IMR-90 (cell line): ENCODE measurements at regions not wholly inside any gene's neighbourhood (a gene's known extent, or its start where the extent isn't known, plus 50 kb on each side); places are given as distances from the start of the nearest gene placed in this dataset.
A peak's percentile ranks its signal among the peaks of the same experiment; 100 is the strongest.

ENCODE experiments used
- ATAC-seq: fragments of 200-7000 bp; cut with Tn5 transposase; 2 replicates; pipeline ENCODE4 v1.9.1; 2020; ENCODE audit warnings: low read depth, mild to moderate bottlenecking, moderate library complexity
- BruUV-seq: library from RNA; stranded (reverse); fragments of 400-500 nt; replicated peaks from 2 replicates; lab custom pipeline; 2021; lab: Mats Ljungman, UMichigan
- CTCF ChIA-PET: fragments of 300-600 bp; formaldehyde crosslinking; extraction: SDS; loops from one replicate; lab custom pipeline; 2021; ENCODE audit warnings: antibody characterized with exemption; lab: Yijun Ruan, JAX
- POLR2A ChIA-PET: fragments of 300-600 bp; sonication (Branson Sonifier 250); formaldehyde crosslinking; loops from one replicate; lab custom pipeline; 2022; ENCODE audit warnings: antibody characterized with exemption; ENCODE audit not compliant: unreplicated experiment; lab: Charles Lee
- DNase-seq: peaks from one replicate; pipeline ENCODE4 v3.0.0; 2013
- H2AFZ ChIP-seq: replicated peaks from 2 replicates; pipeline ENCODE3; 2013; ENCODE audit warnings: low read length, mild to moderate bottlenecking; ENCODE audit not compliant: poor library complexity
- H2AK5ac ChIP-seq: 2 replicates; pipeline ENCODE4 v1.6.1; 2013; ENCODE audit warnings: low read depth, low read length, inconsistent platforms
- H2AK9ac ChIP-seq: replicated peaks from 2 replicates; pipeline ENCODE3; 2013; ENCODE audit warnings: mild to moderate bottlenecking, low read depth, low read length, moderate library complexity; ENCODE audit not compliant: poor library complexity
- H2BK120ac ChIP-seq: 2 replicates; pipeline ENCODE4 v1.6.1; 2013; ENCODE audit warnings: low read depth, low read length, inconsistent platforms
- H2BK15ac ChIP-seq: 3 replicates; pipeline ENCODE4 v1.6.1; 2013; ENCODE audit warnings: low read depth, low read length, inconsistent platforms
- H2BK20ac ChIP-seq: 2 replicates; pipeline ENCODE4 v1.6.1; 2013; ENCODE audit warnings: low read depth, mild to moderate bottlenecking, inconsistent platforms, low read length, moderate library complexity
- H2BK5ac ChIP-seq: 2 replicates; pipeline ENCODE4 v1.6.1; 2013; ENCODE audit warnings: mild to moderate bottlenecking, low read depth, low read length, inconsistent platforms; ENCODE audit not compliant: poor library complexity, severe bottlenecking
- H3K14ac ChIP-seq: replicated peaks from 2 replicates; pipeline ENCODE4 v1.6.1; 2013; ENCODE audit warnings: low read depth, low read length, inconsistent platforms
- H3K18ac ChIP-seq: 2 replicates; pipeline ENCODE4 v1.6.1; 2013; ENCODE audit warnings: low read depth, low read length, control low read depth
- H3K23ac ChIP-seq: 2 replicates; pipeline ENCODE4 v1.6.1; 2013; ENCODE audit warnings: low read depth, low read length, inconsistent platforms
- H3K27ac ChIP-seq: 2 replicates; pipeline ENCODE4 v1.5.1; 2013; ENCODE audit warnings: mild to moderate bottlenecking, control low read depth, low read length; ENCODE audit not compliant: insufficient read depth
- H3K27me3 ChIP-seq: 2 replicates; pipeline ENCODE4 v1.6.1; 2013; ENCODE audit warnings: low read length; ENCODE audit not compliant: control insufficient read depth, insufficient read depth
- H3K36me3 ChIP-seq: 2 replicates; pipeline ENCODE4 v1.6.1; 2013; ENCODE audit warnings: low read length, mixed read lengths; ENCODE audit not compliant: control insufficient read depth, insufficient read depth
- H3K4ac ChIP-seq: 2 replicates; pipeline ENCODE4 v1.6.1; 2013; ENCODE audit warnings: low read depth, low read length, inconsistent platforms
- H3K4me1 ChIP-seq: 2 replicates; pipeline ENCODE4 v1.6.1; 2013; ENCODE audit warnings: low read length, mixed read lengths; ENCODE audit not compliant: control insufficient read depth, insufficient read depth
- H3K4me2 ChIP-seq: 2 replicates; pipeline ENCODE4 v1.6.1; 2013; ENCODE audit warnings: low read depth, mild to moderate bottlenecking, control low read depth, low read length, moderate library complexity
- H3K4me3 ChIP-seq: 2 replicates; pipeline ENCODE4 v1.5.1; 2013; ENCODE audit warnings: low read depth, mild to moderate bottlenecking, control low read depth, low read length, moderate library complexity; ENCODE audit not compliant: insufficient read depth
- H3K56ac ChIP-seq: 2 replicates; pipeline ENCODE4 v1.6.1; 2013; ENCODE audit warnings: low read length, inconsistent platforms; ENCODE audit not compliant: insufficient read depth; ENCODE audit errors: extremely low read depth
- H3K79me1 ChIP-seq, 2 experiments: 2 replicates each; pipeline ENCODE4 v1.6.1; 2013; ENCODE audit warnings: low read length in 2 of 2, inconsistent platforms in 1 of 2, low read depth in 1 of 2
- H3K9ac ChIP-seq: 2 replicates; pipeline ENCODE4 v1.6.1; 2013; ENCODE audit warnings: low read depth, low read length, control low read depth
- H3K9me1 ChIP-seq: 2 replicates; pipeline ENCODE4 v1.6.1; 2013; ENCODE audit warnings: low read length, inconsistent platforms; ENCODE audit not compliant: insufficient read depth
- H3K9me3 ChIP-seq: 2 replicates; pipeline ENCODE4 v1.6.1; 2013; ENCODE audit warnings: low read length; ENCODE audit not compliant: control insufficient read depth, insufficient read depth
- H4K20me1 ChIP-seq: 2 replicates; pipeline ENCODE4 v1.6.1; 2013; ENCODE audit warnings: low read length, inconsistent platforms; ENCODE audit not compliant: insufficient read depth
- H4K5ac ChIP-seq: 2 replicates; pipeline ENCODE4 v1.6.1; 2013; ENCODE audit warnings: mild to moderate bottlenecking, low read depth, low read length, control low read depth
- H4K8ac ChIP-seq, 2 experiments: 2 replicates each; pipeline ENCODE4 v1.6.1; 2013; ENCODE audit warnings: low read depth in 2 of 2, low read length in 2 of 2, control low read depth in 1 of 2, inconsistent platforms in 1 of 2
- H4K91ac ChIP-seq: 2 replicates; pipeline ENCODE4 v1.6.1; 2013; ENCODE audit warnings: low read depth, low read length, inconsistent platforms; ENCODE audit not compliant: insufficient read depth
- RAD21 ChIP-seq: IDR thresholded peaks from 2 replicates; pipeline ENCODE4 v1.6.1; 2012; ENCODE audit warnings: low read length, improper control_type of control experiment
- WGBS, 2 experiments: methylation state at CpG; one replicate each; pipeline versions ENCODE4 v1.1.5 to v1.1.7; 2013; ENCODE audit warnings: missing lambda C conversion rate in 2 of 2; ENCODE audit not compliant: insufficient read length in 1 of 2; ENCODE audit errors: extremely low coverage in 2 of 2; 5-methylcytosine and 5-hydroxymethylcytosine counted together
- dilution Hi-C: fragments of 300-500 bp; cut with HindIII; formaldehyde crosslinking; loops from one replicate; pipeline ENCODE4 v1.14.3; 2018; ENCODE audit warnings: low sequenced_read_pairs; ENCODE audit not compliant: unreplicated experiment
- in situ Hi-C: fragments of 300-500 bp; cut with MboI; formaldehyde crosslinking; loops from 3 replicates; pipeline ENCODE4 v1.14.3; 2019; ENCODE audit warnings: low sequenced_read_pairs, inconsistent platforms, mixed read lengths
- intact Hi-C: fragments of 100-400 bp; cut with micrococcal nuclease; formaldehyde crosslinking; loops from 2 replicates; pipeline ENCODE4 v1.10.0; 2022
- TF ChIP-seq, protein P1 (sequence below): conservative IDR thresholded peaks from 2 replicates; pipeline ENCODE4 v1.5.1; 2012; ENCODE audit warnings: mild to moderate bottlenecking, low read depth, low read length, improper control_type of control experiment

DNA sequence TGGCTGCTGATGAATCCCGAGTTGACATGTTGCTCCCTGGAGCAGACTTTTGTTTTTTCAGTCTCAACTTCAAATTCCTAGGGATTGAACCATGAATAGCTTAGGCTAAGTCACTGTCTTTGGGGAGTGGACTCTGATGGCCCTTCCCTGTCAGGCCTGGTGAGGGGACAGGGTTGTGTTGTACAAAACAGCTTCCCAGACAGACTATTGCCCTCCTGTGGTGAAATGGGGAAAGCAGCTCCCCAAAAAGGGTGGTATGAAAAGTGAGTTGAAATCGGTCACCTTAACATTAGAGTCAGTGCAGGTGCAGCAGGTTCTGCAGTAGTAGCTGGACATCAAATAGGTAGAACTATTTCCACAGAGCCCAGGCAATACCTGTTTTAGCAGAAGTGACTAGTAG, 775.6 kb downstream of the ROBO2 start:
- CTCF ChIA-PET: interaction anchor here (0.6 to 1.5 kb wide), 2 partner anchors 467 to 679 kb away, joined by 4 read pairs; no protein-coding TSS in a partner anchor
- WGBS, 2 experiments: 83% methylated on average over 2 of the region's 2 CpGs; no CpG with 5 or more reads in 1 of the 2 experiments

More for the DNA sequence above, 775.6 kb downstream of the ROBO2 start:
- Histone ChIP-seq H2AFZ (no peak overlapping the region), H3K56ac (no peak overlapping the region), H3K36me3 (no peaks in the 10 kb centered on the region), H4K91ac (no peak overlapping the region), H2BK120ac (no peak overlapping the region), H2AK9ac (no peak overlapping the region), H3K4ac (no peak overlapping the region), H3K9me1 (no peaks in the 10 kb centered on the region), H4K5ac (no peak overlapping the region), H3K4me1 (no peaks in the 10 kb centered on the region), H2BK15ac (no peak overlapping the region), H3K4me3 (no peak overlapping the region), H3K23ac (no peak overlapping the region), H3K79me1 (no peaks in the 10 kb centered on the region), H2BK20ac (no peak overlapping the region), H4K20me1 (no peaks in the 10 kb centered on the region), H3K4me2 (no peak overlapping the region), H3K27me3 (no peaks in the 10 kb centered on the region), H3K18ac (no peak overlapping the region), H4K8ac (no peak overlapping the region), H3K9ac (no peak overlapping the region), H3K14ac (no peak overlapping the region), H2BK5ac (no peak overlapping the region), H3K27ac (no peak overlapping the region), H2AK5ac (no peak overlapping the region), H3K9me3 (no peaks in the 10 kb centered on the region; the same call in 1 of the 2 replicates)
- dilution Hi-C loops: no loop called here
- in situ Hi-C loops: no loop called here
- BruUV-seq: no TSS peak
- no peak for DNase-seq
- intact Hi-C loops: loop anchor here (10.0 kb wide), 1 partner anchor 829 kb away; no protein-coding TSS in a partner anchor
- POLR2A ChIA-PET: no interaction called here
- TF ChIP-seq, protein P1, sequence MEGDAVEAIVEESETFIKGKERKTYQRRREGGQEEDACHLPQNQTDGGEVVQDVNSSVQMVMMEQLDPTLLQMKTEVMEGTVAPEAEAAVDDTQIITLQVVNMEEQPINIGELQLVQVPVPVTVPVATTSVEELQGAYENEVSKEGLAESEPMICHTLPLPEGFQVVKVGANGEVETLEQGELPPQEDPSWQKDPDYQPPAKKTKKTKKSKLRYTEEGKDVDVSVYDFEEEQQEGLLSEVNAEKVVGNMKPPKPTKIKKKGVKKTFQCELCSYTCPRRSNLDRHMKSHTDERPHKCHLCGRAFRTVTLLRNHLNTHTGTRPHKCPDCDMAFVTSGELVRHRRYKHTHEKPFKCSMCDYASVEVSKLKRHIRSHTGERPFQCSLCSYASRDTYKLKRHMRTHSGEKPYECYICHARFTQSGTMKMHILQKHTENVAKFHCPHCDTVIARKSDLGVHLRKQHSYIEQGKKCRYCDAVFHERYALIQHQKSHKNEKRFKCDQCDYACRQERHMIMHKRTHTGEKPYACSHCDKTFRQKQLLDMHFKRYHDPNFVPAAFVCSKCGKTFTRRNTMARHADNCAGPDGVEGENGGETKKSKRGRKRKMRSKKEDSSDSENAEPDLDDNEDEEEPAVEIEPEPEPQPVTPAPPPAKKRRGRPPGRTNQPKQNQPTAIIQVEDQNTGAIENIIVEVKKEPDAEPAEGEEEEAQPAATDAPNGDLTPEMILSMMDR: 0 out of 2 replicates have a peak, but pooled peaks have one; percentile 4
- no peak for TF ChIP-seq RAD21
- ATAC-seq: no peak
